Type B pancreatic cell (in vitro differentiated cells): ENCODE measurements at regions not wholly inside any gene's neighbourhood (a gene's known extent, or its start where the extent isn't known, plus 50 kb on each side); places are given as distances from the start of the nearest gene placed in this dataset.
"Not testable (repeated sequence)": the region's sequence is repeated elsewhere in the genome, so short reads cannot be mapped to it uniquely, and the experiment has no call there.

ENCODE experiments used
- DNase-seq: peaks from one replicate; pipeline ENCODE4 v3.0.0; 2021; ENCODE audit warnings: mixed read lengths; ENCODE audit not compliant: unreplicated experiment; ENCODE audit errors: extremely low spot score
- H3K27ac Mint-ChIP-seq: 2 replicates; pipeline ENCODE4 v1.8.0; 2021; ENCODE audit warnings: mild to moderate bottlenecking, mixed read lengths
- H3K27me3 Mint-ChIP-seq: 2 replicates; pipeline ENCODE4 v1.8.0; 2021; ENCODE audit warnings: mixed read lengths
- H3K36me3 Mint-ChIP-seq: 2 replicates; pipeline ENCODE4 v1.8.0; 2021; ENCODE audit warnings: mixed read lengths
- H3K4me1 Mint-ChIP-seq: one replicate; pipeline ENCODE4 v1.8.0; 2021; ENCODE audit warnings: mixed read lengths; ENCODE audit not compliant: unreplicated experiment
- H3K4me3 Mint-ChIP-seq: 2 replicates; pipeline ENCODE4 v1.8.0; 2021; ENCODE audit warnings: mild to moderate bottlenecking, mixed read lengths
- H3K9me3 Mint-ChIP-seq: 2 replicates; pipeline ENCODE4 v1.8.0; 2021; ENCODE audit warnings: mixed read lengths
- CTCF ChIP-seq: fragments of 200-600 bp; sonication (generic); conservative IDR thresholded peaks from 2 replicates; pipeline ENCODE4 v1.5.0; 2021; ENCODE audit warnings: antibody characterized with exemption, mild to moderate bottlenecking

GRCh38 chr13:58950911-58951310 lies 1212.8 kb downstream of the DIAPH3 start:
- no peak overlapping the region for H3K4me3 Mint-ChIP-seq
- no peaks in the 10 kb centered on the region for H3K27me3 Mint-ChIP-seq
- H3K36me3 Mint-ChIP-seq, result no peaks in the 10 kb centered on the region
- peaks cover 10% of the 10 kb centered on the region for H3K9me3 Mint-ChIP-seq
- DNase-seq, result no peak
- H3K4me1 Mint-ChIP-seq, result peaks cover 7% of the 10 kb centered on the region
- no peak for TF ChIP-seq CTCF
- no peak overlapping the region for H3K27ac Mint-ChIP-seq

- peaks cover 9% of the 10 kb centered on the region for H3K4me1 Mint-ChIP-seq
- H3K36me3 Mint-ChIP-seq, result no peaks in the 10 kb centered on the region
- H3K9me3 Mint-ChIP-seq, result peaks cover 5% of the 10 kb centered on the region
Measured at GRCh38 chr13:58953638-58954037, 1210.1 kb downstream of the DIAPH3 start.

DNA sequence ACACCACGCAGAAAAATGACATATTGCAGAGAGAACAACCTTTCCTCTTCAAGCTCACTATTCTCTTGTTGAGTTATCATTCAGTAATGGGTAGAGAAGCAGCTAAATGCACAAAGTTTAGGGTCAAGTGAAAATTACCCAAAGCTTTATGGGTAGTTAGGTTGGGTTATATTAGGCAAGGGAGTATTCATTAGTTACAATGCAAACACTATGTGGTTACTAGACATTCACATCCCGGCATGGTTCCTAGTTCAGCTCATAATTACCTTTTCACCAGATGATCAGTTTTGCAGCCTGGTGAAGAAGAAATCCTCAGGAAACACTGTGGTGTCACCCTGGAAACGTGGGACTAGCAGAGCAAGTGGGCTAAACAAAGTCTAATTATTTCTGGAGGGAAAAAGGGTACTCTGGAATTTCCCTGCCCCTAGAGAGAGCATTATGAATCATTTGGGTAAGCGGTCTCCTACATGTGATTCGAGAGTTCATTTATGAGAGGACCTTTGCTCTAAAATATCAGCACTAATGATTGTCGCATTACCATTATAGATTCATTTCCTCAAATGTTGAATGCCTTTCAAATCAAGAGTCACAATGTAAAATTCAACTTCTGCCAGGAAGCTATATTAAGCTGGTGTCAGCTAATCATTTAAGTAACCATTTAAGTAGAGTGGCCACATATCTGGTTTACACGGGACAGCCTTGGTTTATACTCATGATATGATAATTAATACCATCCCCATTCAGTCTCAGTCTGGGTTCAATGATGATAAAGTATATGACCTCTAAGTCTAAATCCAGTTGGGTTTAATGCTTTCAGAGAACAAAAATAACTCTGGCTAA lies 1208.0 kb downstream of the DIAPH3 start:
- Mint-ChIP-seq H3K27ac (no peak overlapping the region), H3K4me1 (peaks cover 9% of the 10 kb centered on the region), H3K4me3 (no peak overlapping the region), H3K36me3 (no peaks in the 10 kb centered on the region), H3K9me3 (peaks cover 2% of the 10 kb centered on the region), H3K27me3 (no peaks in the 10 kb centered on the region)
- no peak for TF ChIP-seq CTCF
- no peak for DNase-seq

More at GRCh38 chr13:58953638-58954037, 1210.1 kb downstream of the DIAPH3 start:
- DNase-seq, result no peak
- TF ChIP-seq CTCF, result no peak
- Mint-ChIP-seq H3K27ac (no peak overlapping the region), H3K27me3 (no peaks in the 10 kb centered on the region), H3K4me3 (no peak overlapping the region)

DNA sequence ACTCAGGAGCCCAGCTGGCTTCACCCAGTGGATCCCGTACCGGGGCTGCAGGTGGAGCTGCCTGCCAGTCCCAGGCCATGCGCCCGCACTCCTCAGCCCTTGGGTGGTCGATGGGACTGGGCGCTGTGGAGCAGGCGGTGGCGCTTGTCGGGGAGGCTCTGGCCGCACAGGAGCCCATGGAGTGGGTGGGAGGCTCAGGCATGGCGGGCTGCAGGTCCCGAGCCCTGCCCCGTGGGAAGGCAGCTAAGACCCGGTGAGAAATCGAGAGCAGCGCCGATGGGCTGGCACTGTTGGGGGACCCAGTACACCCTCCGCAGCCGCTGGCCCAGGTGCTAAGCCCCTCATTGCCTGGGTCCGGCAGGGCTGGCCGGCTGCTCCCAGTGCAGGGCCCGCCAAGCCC lies 1205.6 kb downstream of the DIAPH3 start:
- H3K4me3 Mint-ChIP-seq, H3K4me1 Mint-ChIP-seq, H3K27me3 Mint-ChIP-seq, DNase-seq, H3K36me3 Mint-ChIP-seq, H3K9me3 Mint-ChIP-seq, H3K27ac Mint-ChIP-seq: not testable (repeated sequence)

DNA sequence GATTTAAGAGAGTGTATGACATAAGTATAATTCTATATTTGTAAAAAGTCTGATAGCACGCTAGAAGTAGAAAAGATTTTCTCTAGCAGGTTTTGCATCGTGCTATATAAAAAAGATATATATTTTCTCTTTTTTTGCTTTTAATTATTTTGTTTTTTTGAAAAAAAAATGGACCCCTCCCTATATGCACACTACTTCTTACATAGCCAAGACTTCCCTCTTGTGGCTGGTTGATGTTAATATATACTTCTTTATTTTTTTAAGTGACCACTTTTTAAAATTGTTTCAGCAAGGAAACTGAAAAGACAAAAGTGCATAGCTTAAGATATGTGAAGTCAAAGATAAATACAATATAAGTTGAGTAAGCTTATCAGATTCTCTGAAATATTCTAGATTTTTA lies 1202.8 kb downstream of the DIAPH3 start:
- DNase-seq, result no peak
- Mint-ChIP-seq H3K36me3 (no peaks in the 10 kb centered on the region), H3K4me3 (no peak overlapping the region), H3K4me1 (peaks cover 2% of the 10 kb centered on the region), H3K9me3 (no peaks in the 10 kb centered on the region), H3K27ac (no peak overlapping the region), H3K27me3 (no peaks in the 10 kb centered on the region)
- peak; percentile 71 for TF ChIP-seq CTCF

- no peak overlapping the region for H3K27ac Mint-ChIP-seq
- no peak overlapping the region for H3K4me3 Mint-ChIP-seq
- TF ChIP-seq CTCF, result no peak
- no peak for DNase-seq
- no peaks in the 10 kb centered on the region for H3K4me1 Mint-ChIP-seq
- peaks cover 3% of the 10 kb centered on the region for H3K9me3 Mint-ChIP-seq
- peaks cover 2% of the 10 kb centered on the region for H3K36me3 Mint-ChIP-seq
- no peaks in the 10 kb centered on the region for H3K27me3 Mint-ChIP-seq
Measured at GRCh38 chr13:58963321-58963720, 1200.4 kb downstream of the DIAPH3 start.
